T-helper 1 cell treated with Interleukin-12 subunit alpha and Interleukin-12 subunit beta and Interleukin-4 antibody, amounts not matched to agents 30 μg/mL and 1 μg/mL, for 36 hours (primary cell): ENCODE measurements at regions not wholly inside any gene's neighbourhood (a gene's known extent, or its start where the extent isn't known, plus 50 kb on each side); places are given as distances from the start of the nearest gene placed in this dataset.
"Not testable (repeated sequence)": the region's sequence is repeated elsewhere in the genome, so short reads cannot be mapped to it uniquely, and the experiment has no call there.

ENCODE experiments used
- H3K27ac Mint-ChIP-seq: one replicate; pipeline ENCODE4 v1.8.0; 2021; ENCODE audit warnings: mild to moderate bottlenecking, mixed read lengths
- H3K27me3 Mint-ChIP-seq: one replicate; pipeline ENCODE4 v1.8.0; 2021; ENCODE audit warnings: low read depth, mixed read lengths
- H3K36me3 Mint-ChIP-seq: one replicate; pipeline ENCODE4 v1.8.0; 2021; ENCODE audit warnings: low read depth, mixed read lengths
- H3K4me1 Mint-ChIP-seq: one replicate; pipeline ENCODE4 v1.8.0; 2021; ENCODE audit warnings: low read depth, mixed read lengths
- H3K4me3 Mint-ChIP-seq: one replicate; pipeline ENCODE4 v1.8.0; 2021; ENCODE audit warnings: mild to moderate bottlenecking, moderate library complexity, mixed read lengths
- H3K9me3 Mint-ChIP-seq: one replicate; pipeline ENCODE4 v1.8.0; 2021; ENCODE audit warnings: mixed read lengths

DNA sequence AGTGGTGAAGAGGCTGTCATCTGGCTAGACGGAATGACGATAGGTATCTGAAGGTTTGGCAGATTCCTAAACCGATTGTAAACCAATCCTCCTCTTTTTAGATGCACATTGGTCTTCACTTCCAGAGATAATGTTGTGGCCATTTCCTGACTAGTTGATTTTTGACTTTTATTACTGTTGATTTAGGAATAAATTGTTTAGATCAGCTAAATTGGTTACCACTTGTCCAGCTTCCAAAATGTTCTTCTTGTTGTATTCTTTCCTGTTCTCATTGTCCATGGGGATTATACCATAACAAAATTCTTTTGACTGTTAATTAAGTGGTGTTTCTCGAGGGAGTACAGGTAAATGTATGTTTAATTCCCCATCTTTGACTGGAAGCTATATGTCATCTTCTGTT, 119.7 kb downstream of the MACROH2A1 start:
- Mint-ChIP-seq H3K9me3 (no peaks in the 10 kb centered on the region), H3K27me3 (peaks cover 56% of the 10 kb centered on the region), H3K27ac (no peak overlapping the region), H3K4me3 (no peak overlapping the region), H3K36me3 (no peaks in the 10 kb centered on the region), H3K4me1 (no peaks in the 10 kb centered on the region)

DNA sequence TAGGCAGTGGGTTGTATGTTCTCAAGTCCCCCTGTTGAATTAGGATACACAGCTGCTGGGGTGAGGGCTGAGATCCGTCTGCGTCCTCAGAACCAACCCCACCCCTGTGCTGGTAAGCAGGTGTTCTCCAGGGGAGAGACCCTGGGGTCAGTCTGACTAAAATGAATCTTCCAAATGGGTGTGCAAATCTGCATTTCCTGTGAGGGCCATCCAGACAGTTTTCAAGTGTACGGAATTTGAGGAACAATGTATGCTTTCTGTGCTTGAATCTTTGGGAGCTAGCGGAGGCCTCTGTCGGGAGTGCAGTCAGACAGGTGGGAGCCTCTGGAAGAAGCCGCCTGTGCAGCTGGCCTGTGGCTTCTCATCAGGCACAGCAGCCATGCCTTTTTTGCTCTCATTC, 122.9 kb downstream of the MACROH2A1 start:
- Mint-ChIP-seq H3K9me3 (no peaks in the 10 kb centered on the region), H3K27ac (no peak overlapping the region)

DNA sequence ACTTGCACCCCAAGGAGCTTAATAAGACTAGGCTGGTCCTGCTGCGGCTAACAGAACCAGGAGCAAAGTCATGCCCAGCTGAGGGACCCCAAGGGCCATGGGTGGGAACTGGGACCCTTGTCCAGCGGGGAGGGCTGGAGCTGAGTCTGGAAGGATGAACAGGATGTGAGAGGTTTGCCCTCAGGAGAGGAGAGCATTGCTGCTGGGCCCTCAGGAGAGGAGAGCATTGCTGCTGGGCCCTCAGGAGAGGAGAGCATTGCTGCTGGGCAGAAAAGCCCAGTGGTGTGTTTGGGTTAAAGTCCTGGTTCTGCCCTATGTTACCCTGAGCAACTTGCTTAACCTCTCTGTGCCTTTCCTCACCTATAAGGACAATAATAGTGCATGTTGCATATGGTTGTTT, 125.8 kb downstream of the MACROH2A1 start:
- Mint-ChIP-seq H3K4me3 (no peak overlapping the region), H3K9me3 (no peaks in the 10 kb centered on the region), H3K4me1 (no peaks in the 10 kb centered on the region), H3K27ac (no peak overlapping the region), H3K36me3 (no peaks in the 10 kb centered on the region), H3K27me3 (peaks cover 22% of the 10 kb centered on the region)

More for the DNA sequence above, 122.9 kb downstream of the MACROH2A1 start:
- Mint-ChIP-seq H3K27me3 (peaks cover 40% of the 10 kb centered on the region), H3K36me3 (no peaks in the 10 kb centered on the region), H3K4me3 (no peak overlapping the region), H3K4me1 (no peaks in the 10 kb centered on the region)

DNA sequence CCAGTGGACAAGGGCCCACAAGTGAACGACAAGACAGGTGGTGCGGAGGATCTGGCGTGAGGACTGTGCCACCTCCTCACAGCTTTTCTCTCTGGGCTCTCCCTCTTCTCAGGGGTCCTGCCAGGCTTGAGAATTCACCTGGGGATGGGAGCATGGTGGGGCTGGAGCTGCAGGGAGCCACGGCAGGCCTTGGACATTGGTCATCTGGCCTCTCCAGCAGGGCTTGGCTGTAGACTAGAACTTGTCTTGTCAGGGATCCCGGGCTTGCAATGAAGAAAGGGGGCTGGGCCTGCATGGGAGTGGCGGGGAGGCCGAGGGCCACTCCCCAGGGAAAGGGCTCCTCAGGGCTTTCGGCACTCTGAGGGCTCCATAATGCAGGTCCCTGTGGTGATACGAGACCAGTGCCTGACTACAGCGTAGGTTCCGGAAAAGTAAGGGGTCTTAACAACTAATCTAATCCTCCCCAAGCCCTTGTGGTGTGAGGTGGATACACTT, 126.7 kb downstream of the MACROH2A1 start:
- Mint-ChIP-seq H3K4me1 (no peaks in the 10 kb centered on the region), H3K27me3 (peaks cover 22% of the 10 kb centered on the region), H3K27ac (no peak overlapping the region), H3K4me3 (no peak overlapping the region), H3K9me3 (no peaks in the 10 kb centered on the region), H3K36me3 (no peaks in the 10 kb centered on the region)

DNA sequence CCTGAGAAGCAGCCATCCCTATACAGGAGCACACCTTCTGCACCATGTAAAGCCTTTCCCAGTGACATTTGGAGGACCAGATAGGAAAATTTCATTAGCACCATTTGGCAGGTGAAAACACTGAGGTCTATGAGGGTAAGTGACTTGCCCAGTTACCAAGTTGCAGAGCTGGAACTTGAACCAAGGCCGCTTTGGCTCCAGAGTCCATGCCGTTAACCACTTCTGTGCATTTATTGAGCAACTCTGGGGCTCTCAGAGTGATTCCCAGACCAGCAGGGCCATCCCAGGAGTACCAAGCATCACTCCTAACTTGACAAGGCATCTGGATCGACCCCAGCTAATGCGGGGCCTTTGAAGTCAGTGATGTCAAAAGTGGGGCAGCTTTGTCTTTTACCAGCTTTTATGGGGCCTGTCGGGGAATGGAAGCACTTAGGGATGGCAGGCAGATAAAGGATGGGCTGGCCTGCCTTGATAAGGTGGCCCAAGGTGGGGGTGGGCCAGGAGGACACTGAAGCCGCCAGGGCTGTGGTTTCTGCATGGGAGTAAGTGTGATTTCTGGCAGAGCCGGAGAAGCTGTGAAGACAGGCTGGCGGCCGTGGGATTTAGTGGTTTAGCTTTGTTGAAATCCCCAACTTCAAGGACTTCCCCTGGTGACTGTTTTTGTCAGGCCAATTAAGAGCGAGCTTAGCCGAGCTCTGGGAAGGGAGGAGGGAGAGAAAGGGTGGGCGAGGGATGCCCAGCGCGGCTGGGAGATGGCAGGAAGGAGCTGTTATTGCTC, 127.3 kb downstream of the MACROH2A1 start:
- no peaks in the 10 kb centered on the region for H3K4me1 Mint-ChIP-seq
- H3K36me3 Mint-ChIP-seq: no peaks in the 10 kb centered on the region
- no peak overlapping the region for H3K27ac Mint-ChIP-seq
- peaks cover 20% of the 10 kb centered on the region for H3K27me3 Mint-ChIP-seq
- no peaks in the 10 kb centered on the region for H3K9me3 Mint-ChIP-seq
- H3K4me3 Mint-ChIP-seq: no peak overlapping the region

DNA sequence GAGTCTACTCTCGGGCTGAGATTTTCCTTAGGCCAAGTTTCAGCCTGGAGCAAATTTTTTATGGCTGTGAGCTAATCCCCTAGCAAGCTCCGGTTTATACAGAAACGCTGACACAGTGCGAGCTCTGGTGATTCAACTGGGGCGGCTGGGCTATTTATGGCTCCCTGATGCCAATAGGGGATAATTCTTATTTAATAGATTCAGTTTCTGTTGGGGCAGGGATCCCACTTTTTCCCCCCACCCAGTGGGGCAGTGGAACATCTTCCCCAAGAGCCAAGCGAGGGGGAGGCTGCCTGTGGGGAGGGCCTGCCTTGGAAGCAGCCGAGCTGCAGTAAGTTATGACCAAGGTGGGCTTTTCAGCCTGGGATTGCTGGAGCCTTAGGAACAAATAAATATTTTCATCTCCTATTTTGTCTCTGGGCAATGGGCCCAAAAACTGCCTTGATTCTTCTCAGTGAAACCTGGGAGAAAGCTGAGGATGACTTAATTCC, 129.1 kb downstream of the MACROH2A1 start:
- Mint-ChIP-seq H3K4me1 (no peaks in the 10 kb centered on the region), H3K4me3 (no peak overlapping the region), H3K9me3 (no peaks in the 10 kb centered on the region), H3K36me3 (no peaks in the 10 kb centered on the region), H3K27ac (no peak overlapping the region), H3K27me3 (peaks cover 12% of the 10 kb centered on the region)

DNA sequence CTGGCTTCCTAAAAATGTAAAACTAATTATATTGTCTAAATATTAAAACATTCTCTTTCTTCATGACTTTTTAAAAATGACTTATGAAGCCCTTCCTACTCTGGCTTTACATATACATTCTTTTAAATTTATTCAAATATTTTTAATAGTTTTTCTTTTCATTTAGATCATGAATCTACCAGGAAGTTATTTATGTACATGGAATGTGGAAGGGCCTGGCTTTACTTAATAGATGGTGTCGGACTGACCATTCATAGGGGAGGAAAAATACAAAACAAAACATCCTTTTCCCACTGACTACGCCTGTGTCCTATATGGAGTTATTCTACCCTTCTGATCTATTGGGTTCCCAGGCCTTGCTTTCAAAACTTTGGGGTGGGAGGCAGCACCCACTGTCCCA, 129.8 kb downstream of the MACROH2A1 start:
- H3K36me3 Mint-ChIP-seq: no peaks in the 10 kb centered on the region
- no peak overlapping the region for H3K4me3 Mint-ChIP-seq
- H3K27ac Mint-ChIP-seq: no peak overlapping the region
- H3K9me3 Mint-ChIP-seq: no peaks in the 10 kb centered on the region
- H3K27me3 Mint-ChIP-seq: peaks cover 10% of the 10 kb centered on the region
- no peaks in the 10 kb centered on the region for H3K4me1 Mint-ChIP-seq

DNA sequence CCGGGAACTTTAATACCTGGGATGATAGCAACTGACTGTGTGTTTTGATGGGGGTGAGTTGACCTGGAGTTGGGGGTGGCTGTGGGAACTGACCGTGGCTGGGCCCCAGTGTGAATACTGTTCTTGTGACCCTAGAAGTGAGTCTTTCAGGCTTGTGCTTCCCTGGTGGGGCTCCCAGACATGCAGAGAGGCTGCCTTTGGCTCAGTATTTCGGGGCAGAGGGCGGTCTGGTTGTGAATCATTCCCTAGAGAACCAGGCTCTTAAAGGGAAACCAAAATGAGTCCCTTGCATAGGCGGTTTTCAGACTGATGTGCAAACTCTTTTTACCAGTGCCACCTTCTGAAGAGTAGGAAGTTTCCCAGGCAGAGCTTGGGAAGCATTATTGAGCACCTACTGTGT, 132.1 kb downstream of the MACROH2A1 start:
- H3K27ac Mint-ChIP-seq: no peak overlapping the region
- H3K9me3 Mint-ChIP-seq: no peaks in the 10 kb centered on the region
- no peaks in the 10 kb centered on the region for H3K4me1 Mint-ChIP-seq
- no peak overlapping the region for H3K4me3 Mint-ChIP-seq
- no peaks in the 10 kb centered on the region for H3K36me3 Mint-ChIP-seq
- H3K27me3 Mint-ChIP-seq: peaks cover 12% of the 10 kb centered on the region

DNA sequence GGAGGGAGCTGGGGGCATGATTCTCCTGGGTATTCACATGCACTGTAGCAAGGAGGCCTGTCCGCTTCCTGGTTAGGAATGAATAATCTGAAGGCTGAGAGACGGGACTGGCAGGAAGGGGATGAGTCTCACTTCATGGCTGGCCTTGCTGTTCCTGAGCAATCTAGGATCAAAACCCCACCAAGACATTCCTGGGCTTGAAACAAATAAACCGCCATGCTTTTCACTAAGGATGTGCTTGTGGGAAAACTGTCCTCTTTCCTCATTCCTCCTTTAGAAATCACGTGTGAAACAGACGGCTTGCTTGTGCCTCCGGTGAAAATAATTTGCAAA, 132.8 kb downstream of the MACROH2A1 start:
- Mint-ChIP-seq H3K4me1 (no peaks in the 10 kb centered on the region), H3K36me3 (no peaks in the 10 kb centered on the region), H3K4me3 (no peak overlapping the region), H3K9me3 (no peaks in the 10 kb centered on the region), H3K27ac (no peak overlapping the region), H3K27me3 (peaks cover 13% of the 10 kb centered on the region)

DNA sequence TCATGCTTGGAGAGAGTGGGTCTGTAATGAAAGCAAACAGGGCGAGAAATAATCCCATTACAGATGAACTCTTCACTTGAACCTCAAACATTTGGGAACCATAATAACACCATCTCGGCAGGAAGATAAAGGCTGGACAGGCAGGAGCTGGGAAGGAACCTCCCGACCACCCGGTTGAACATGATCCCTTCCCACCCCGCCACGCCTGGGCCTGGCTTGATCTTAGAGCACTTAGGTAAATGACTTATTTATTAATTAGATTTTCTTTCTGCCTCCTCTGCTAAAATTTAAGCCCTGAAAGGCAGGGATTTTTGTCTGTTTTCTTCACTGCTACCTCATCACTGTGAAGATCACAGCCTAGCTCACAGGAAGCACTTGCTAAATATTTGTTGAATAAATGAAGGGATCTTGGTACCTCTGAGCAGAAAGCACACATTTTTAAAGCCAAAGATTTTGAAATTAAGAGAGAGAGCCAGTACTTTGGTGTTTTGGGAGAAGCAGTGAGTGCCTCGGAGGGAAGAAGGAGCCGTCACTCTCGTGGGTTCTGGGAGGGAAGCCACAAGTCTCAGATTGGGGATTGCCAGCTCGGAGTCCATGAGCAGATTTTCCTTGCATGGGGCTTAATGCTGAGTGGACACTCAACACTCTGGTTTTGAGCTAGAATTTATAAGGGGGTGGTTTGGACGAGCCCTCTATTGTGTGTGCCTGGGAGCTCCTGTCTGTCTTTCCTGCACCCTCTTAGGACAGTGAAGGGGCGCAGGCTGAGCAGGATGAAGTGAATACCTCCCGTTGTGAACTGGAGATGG, 133.3 kb downstream of the MACROH2A1 start:
- H3K27ac Mint-ChIP-seq: no peak overlapping the region
- H3K4me1 Mint-ChIP-seq: no peaks in the 10 kb centered on the region
- H3K36me3 Mint-ChIP-seq: no peaks in the 10 kb centered on the region
- H3K9me3 Mint-ChIP-seq: no peaks in the 10 kb centered on the region
- no peak overlapping the region for H3K4me3 Mint-ChIP-seq
- peaks cover 13% of the 10 kb centered on the region for H3K27me3 Mint-ChIP-seq

DNA sequence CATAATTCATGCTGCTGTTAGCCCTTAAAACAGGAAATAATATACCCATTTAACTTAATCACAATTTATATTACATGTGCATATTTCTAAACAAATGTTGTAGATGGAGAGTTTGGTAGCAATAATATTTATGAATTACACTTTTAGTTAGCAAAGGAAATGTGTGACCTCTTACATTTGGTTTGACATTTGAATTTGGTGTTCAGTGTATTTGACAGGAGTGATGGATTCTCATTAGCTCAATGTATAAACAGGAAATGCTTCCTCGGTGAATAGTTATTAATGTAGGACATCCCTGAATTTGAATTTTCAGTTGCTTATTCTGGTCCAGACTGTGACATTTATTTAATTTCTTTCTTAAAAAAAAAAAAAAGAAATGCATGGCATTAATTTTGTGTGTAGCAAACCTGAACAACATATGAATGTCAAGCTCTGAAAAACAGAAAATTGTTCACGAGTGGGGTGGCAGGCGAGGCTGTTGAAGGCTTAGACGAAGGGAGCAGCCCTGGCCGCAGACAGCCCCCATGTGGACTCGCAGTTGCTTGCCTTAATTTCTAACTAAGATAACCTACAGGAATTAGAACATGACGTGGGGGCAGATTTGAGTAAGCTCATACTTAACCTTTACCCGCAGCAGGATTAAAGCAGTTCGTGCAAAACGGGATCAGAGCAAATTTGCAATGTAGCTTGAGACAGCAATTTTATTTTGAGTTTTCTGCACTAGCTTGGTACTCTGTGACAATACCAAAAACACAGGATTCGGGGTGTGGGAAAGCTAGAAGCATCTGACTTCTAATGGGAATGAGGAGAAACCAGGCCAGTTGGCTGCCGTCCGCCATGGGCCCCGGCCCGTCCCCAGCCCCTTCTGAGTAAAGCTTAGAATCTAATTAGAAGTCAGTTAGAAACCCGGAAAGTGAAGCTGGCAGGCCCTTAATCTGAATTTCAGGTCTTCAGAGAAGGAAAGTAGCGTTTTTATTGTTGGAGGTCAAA, 134.3 kb downstream of the MACROH2A1 start:
- H3K9me3 Mint-ChIP-seq: peaks cover 1% of the 10 kb centered on the region
- no peaks in the 10 kb centered on the region for H3K36me3 Mint-ChIP-seq
- no peak overlapping the region for H3K27ac Mint-ChIP-seq
- no peaks in the 10 kb centered on the region for H3K4me1 Mint-ChIP-seq
- peaks cover 21% of the 10 kb centered on the region for H3K27me3 Mint-ChIP-seq
- no peak overlapping the region for H3K4me3 Mint-ChIP-seq

DNA sequence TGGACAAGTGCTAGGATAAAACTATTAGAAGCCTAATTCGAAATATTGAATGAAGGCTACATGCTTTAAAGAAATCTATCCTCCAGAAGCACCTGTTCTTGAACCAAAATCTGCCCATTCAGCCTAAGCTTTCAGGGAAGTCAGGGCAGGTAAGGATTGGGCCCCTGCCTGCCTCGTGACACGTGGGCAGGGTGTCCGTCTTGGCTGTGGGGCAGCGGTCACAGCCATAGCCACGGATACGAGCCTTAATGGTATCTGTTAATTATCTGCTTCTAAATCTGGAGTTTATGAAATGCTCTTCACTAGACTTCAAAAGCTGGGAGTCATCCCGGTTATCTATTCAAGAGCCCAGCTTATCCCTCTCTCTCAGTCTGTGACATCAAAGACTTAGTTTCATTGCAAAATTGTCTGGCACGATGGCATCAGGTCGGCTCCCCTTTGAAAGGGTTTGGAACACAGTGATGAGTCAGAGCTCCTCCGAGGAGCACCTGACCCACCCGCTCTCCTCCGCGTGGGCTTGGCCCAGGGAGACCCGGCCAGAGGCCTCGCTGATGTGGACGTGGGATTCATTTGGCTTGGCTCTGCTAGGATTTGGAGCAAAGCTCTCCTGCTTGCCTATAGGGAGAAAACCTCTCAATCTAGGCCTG, 135.9 kb downstream of the MACROH2A1 start:
- no peaks in the 10 kb centered on the region for H3K4me1 Mint-ChIP-seq
- H3K9me3 Mint-ChIP-seq: peaks cover 4% of the 10 kb centered on the region
- H3K27ac Mint-ChIP-seq: no peak overlapping the region
- H3K36me3 Mint-ChIP-seq: no peaks in the 10 kb centered on the region
- peaks cover 26% of the 10 kb centered on the region for H3K27me3 Mint-ChIP-seq
- H3K4me3 Mint-ChIP-seq: no peak overlapping the region

DNA sequence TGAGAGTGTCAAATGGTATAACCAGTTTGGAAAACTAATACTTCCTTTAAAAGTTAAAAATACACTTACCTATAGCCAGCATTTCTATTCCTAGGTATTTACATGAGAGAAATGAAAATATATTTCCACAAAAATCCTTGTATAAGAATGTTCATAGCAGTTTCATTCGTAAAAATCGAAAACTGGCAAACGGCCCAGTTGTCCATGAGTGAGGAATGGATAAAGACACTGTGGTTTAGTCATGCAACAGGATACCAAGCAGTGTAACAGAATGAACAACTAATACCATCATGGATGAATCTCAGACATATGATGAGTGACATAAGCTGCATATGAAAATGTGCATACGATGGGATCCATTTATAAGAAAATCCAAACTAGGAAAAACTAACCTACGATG, 136.7 kb downstream of the MACROH2A1 start:
- peaks cover 30% of the 10 kb centered on the region for H3K27me3 Mint-ChIP-seq
- peaks cover 4% of the 10 kb centered on the region for H3K9me3 Mint-ChIP-seq
- H3K27ac Mint-ChIP-seq: no peak overlapping the region

DNA sequence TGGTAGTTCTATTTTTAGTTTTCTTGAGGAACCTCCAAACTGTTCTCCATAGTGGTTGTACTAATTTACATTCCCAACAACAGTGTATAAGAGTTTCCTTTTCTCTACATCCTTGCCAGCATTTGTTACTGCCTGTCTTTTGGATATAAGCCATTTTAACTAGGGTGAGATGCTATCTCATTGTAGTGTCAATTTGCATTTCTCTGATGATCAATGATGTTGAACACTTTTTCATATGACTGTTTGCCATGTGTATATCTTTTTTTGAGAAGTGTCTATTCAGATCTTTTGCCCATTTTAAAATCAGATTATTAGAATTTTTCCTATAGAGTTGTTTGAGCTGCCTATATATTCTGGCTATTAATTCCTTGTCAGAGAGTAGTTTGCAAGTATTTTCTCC, 138.9 kb downstream of the MACROH2A1 start:
- H3K27ac Mint-ChIP-seq, H3K9me3 Mint-ChIP-seq, H3K4me3 Mint-ChIP-seq, H3K4me1 Mint-ChIP-seq, H3K36me3 Mint-ChIP-seq: not testable (repeated sequence)
- H3K27me3 Mint-ChIP-seq: peaks cover 42% of the 10 kb centered on the region

More for the DNA sequence above, 136.7 kb downstream of the MACROH2A1 start:
- Mint-ChIP-seq H3K36me3 (no peaks in the 10 kb centered on the region), H3K4me1 (no peaks in the 10 kb centered on the region), H3K4me3 (no peak overlapping the region)
